Lower lobe of right lung (tissue), 2 donors: ENCODE measurements at regions not wholly inside any gene's neighbourhood (a gene's known extent, or its start where the extent isn't known, plus 50 kb on each side); places are given as distances from the start of the nearest gene placed in this dataset.

ENCODE experiments used
- ATAC-seq, 2 donors: fragments of 200-7000 bp; cut with Tn5 transposase; one replicate each; pipeline ENCODE4 v1.9.1; 2020 to 2022; ENCODE audit warnings: mild to moderate bottlenecking in 2 of 2, moderate library complexity in 2 of 2
- DNase-seq: peaks from one replicate; pipeline ENCODE4 v3.0.0-alpha.2; 2020
- H3K27ac ChIP-seq: fragments of 200-600 bp; one replicate; pipeline ENCODE4 v1.8.0; 2022
- H3K27me3 ChIP-seq: fragments of 200-600 bp; one replicate; pipeline ENCODE4 v1.8.0; 2022; ENCODE audit warnings: low read depth
- H3K36me3 ChIP-seq: fragments of 200-600 bp; one replicate; pipeline ENCODE4 v1.8.0; 2022; ENCODE audit warnings: mild to moderate bottlenecking
- H3K4me1 ChIP-seq: fragments of 200-600 bp; one replicate; pipeline ENCODE4 v1.8.0; 2022
- H3K4me3 ChIP-seq: fragments of 200-600 bp; one replicate; pipeline ENCODE4 v1.8.0; 2022; ENCODE audit warnings: mild to moderate bottlenecking
- H3K9me3 ChIP-seq: fragments of 200-600 bp; one replicate; pipeline ENCODE4 v1.8.0; 2022
- CTCF ChIP-seq: fragments of 200-600 bp; IDR thresholded peaks from one replicate; pipeline ENCODE4 v1.8.0; 2022; ENCODE audit warnings: antibody characterized with exemption, mild to moderate bottlenecking
- intact Hi-C: fragments of 100-400 bp; cut with DNase I; formaldehyde crosslinking; loops from one replicate; pipeline ENCODE4 v1.11.0; 2022
- donor health status: DM: no; HTN: yes; CAD: no; lungs with severe emphysema.

GRCh38 chr1:25096307-25097150 lies 135.8 kb downstream of the SYF2 start:
- H3K27ac ChIP-seq: no peak overlapping the region
- H3K4me1 ChIP-seq: no peaks in the 10 kb centered on the region
- no peak for DNase-seq
- H3K27me3 ChIP-seq: peaks cover 7% of the 10 kb centered on the region
- H3K9me3 ChIP-seq: no peaks in the 10 kb centered on the region
- intact Hi-C loops: no loop called here
- H3K36me3 ChIP-seq: no peaks in the 10 kb centered on the region
- no peak for TF ChIP-seq CTCF
- ATAC-seq: no peak
- H3K4me3 ChIP-seq: no peak overlapping the region

- H3K4me3 ChIP-seq: no peak overlapping the region
- peak in 1 of 2 donors; percentile 11 for ATAC-seq
- no peak for TF ChIP-seq CTCF
- H3K9me3 ChIP-seq: no peaks in the 10 kb centered on the region
- no peaks in the 10 kb centered on the region for H3K36me3 ChIP-seq
- H3K4me1 ChIP-seq: no peaks in the 10 kb centered on the region
- intact Hi-C loops: no loop called here
- no peak for DNase-seq
- no peak overlapping the region for H3K27ac ChIP-seq
- H3K27me3 ChIP-seq: peaks cover 7% of the 10 kb centered on the region
These were observed 136.6 kb downstream of the SYF2 start for GRCh38 chr1:25095635-25096200.

- no peak for DNase-seq
- H3K4me1 ChIP-seq: no peaks in the 10 kb centered on the region
- no peaks in the 10 kb centered on the region for H3K36me3 ChIP-seq
- intact Hi-C loops: no loop called here
- no peaks in the 10 kb centered on the region for H3K9me3 ChIP-seq
- no peak overlapping the region for H3K27ac ChIP-seq
- no peak for TF ChIP-seq CTCF
- no peak for ATAC-seq
- peaks cover 6% of the 10 kb centered on the region for H3K27me3 ChIP-seq
- H3K4me3 ChIP-seq: no peak overlapping the region
These were observed 137.3 kb downstream of the SYF2 start for GRCh38 chr1:25094995-25095394.

GRCh38 chr1:25094229-25094628 lies 138.1 kb downstream of the SYF2 start:
- Histone ChIP-seq H3K36me3 (no peaks in the 10 kb centered on the region), H3K27me3 (peaks cover 12% of the 10 kb centered on the region), H3K4me1 (no peaks in the 10 kb centered on the region), H3K27ac (no peak overlapping the region), H3K9me3 (no peaks in the 10 kb centered on the region), H3K4me3 (no peak overlapping the region)
- no peak for TF ChIP-seq CTCF
- intact Hi-C loops: no loop called here
- DNase-seq (no peak), ATAC-seq (no peak)

- no peak for TF ChIP-seq CTCF
- Histone ChIP-seq H3K27me3 (peaks cover 9% of the 10 kb centered on the region), H3K27ac (no peak overlapping the region), H3K36me3 (no peaks in the 10 kb centered on the region), H3K4me1 (no peaks in the 10 kb centered on the region), H3K4me3 (no peak overlapping the region), H3K9me3 (no peaks in the 10 kb centered on the region)
- no peak for DNase-seq
- intact Hi-C loops: no loop called here
- ATAC-seq: no peak
These were observed 140.6 kb downstream of the SYF2 start for GRCh38 chr1:25091658-25092057.
